GM23338 (cell line): ENCODE measurements at regions not wholly inside any gene's neighbourhood (a gene's known extent, or its start where the extent isn't known, plus 50 kb on each side); places are given as distances from the start of the nearest gene placed in this dataset.

Source experiments
- CREB1 ChIP-seq: fragments of 250-450 bp; sonication (Bioruptor Pico); IDR thresholded peaks from 2 replicates; pipeline ENCODE4 v1.5.0; 2020; ENCODE audit warnings: low read depth, mild to moderate bottlenecking, moderate library complexity
- CTCF ChIP-seq, 2 experiments: fragments of 200-600 bp in 1 of 2; sonication (generic) in 1 of 2; conservative IDR thresholded peaks; 2 replicates each; pipeline versions ENCODE4 v1.5.1 to v1.6.1; 2016 to 2017; ENCODE audit warnings: antibody characterized with exemption in 2 of 2, low read depth in 2 of 2, mild to moderate bottlenecking in 2 of 2, moderate library complexity in 1 of 2
- ETS1 ChIP-seq: IDR thresholded peaks from 2 replicates; pipeline ENCODE4 v1.6.1; 2016; ENCODE audit warnings: antibody characterized with exemption
- EZH2 ChIP-seq: fragments of 200-600 bp; sonication (generic); IDR thresholded peaks from one replicate; pipeline ENCODE4 v1.8.0; 2017; ENCODE audit warnings: antibody characterized with exemption, mild to moderate bottlenecking, low read depth; ENCODE audit not compliant: unreplicated experiment
- EZH2phosphoT487 ChIP-seq: fragments of 200-600 bp; sonication (generic); IDR thresholded peaks from one replicate; pipeline ENCODE4 v1.8.1; 2018; ENCODE audit warnings: antibody characterized with exemption; ENCODE audit not compliant: unreplicated experiment
- JUNB ChIP-seq: IDR thresholded peaks from one replicate; pipeline ENCODE4 v1.6.1; 2016; ENCODE audit warnings: antibody characterized with exemption; ENCODE audit not compliant: unreplicated experiment
- POLR2AphosphoS5 ChIP-seq: IDR thresholded peaks from 2 replicates; pipeline ENCODE4 v1.6.1; 2016; ENCODE audit warnings: antibody characterized with exemption, low read depth
- REST ChIP-seq: IDR thresholded peaks from one replicate; pipeline ENCODE4 v1.6.1; 2018; ENCODE audit warnings: antibody characterized with exemption; ENCODE audit not compliant: unreplicated experiment
- STAT1 ChIP-seq: IDR thresholded peaks from one replicate; pipeline ENCODE4 v1.6.1; 2016; ENCODE audit warnings: antibody characterized with exemption; ENCODE audit not compliant: unreplicated experiment

GRCh38 chr18:30333310-30333709 is 709.2 kb downstream of the DSC3 start:
- TF ChIP-seq EZH2phosphoT487 (no peak), CTCF (conservative IDR thresholded peaks at IDR 0.05; ENCODE audit: low read depth in 2 of 2) (no peak), POLR2AphosphoS5 (no peak), ETS1 (no peak), EZH2 (no peak), JUNB (no peak), CREB1 (CRISPR knock-in tag) (no peak), REST (no peak), STAT1 (no peak)
